Loucy (cell line): ENCODE measurements at regions not wholly inside any gene's neighbourhood (a gene's known extent, or its start where the extent isn't known, plus 50 kb on each side); places are given as distances from the start of the nearest gene placed in this dataset.
"Not testable (repeated sequence)": the region's sequence is repeated elsewhere in the genome, so short reads cannot be mapped to it uniquely, and the experiment has no call there.

ENCODE experiments used
- H2AFZ ChIP-seq: fragments of 200-600 bp; sonication (generic); 2 replicates; pipeline ENCODE4 v1.6.0; 2016; ENCODE audit warnings: antibody characterized with exemption, mild to moderate bottlenecking, low read length, moderate library complexity
- H3F3A ChIP-seq: fragments of 200-600 bp; 2 replicates; pipeline ENCODE4 v1.6.0; 2016; ENCODE audit warnings: antibody characterized with exemption, low read depth, mild to moderate bottlenecking
- H3K27me3 ChIP-seq: fragments of 200-600 bp; sonication (generic); 2 replicates; pipeline ENCODE4 v1.6.1; 2014; ENCODE audit warnings: low read length, mild to moderate bottlenecking; ENCODE audit not compliant: insufficient read depth, poor library complexity, severe bottlenecking
- H3K36me3 ChIP-seq: fragments of 200-600 bp; sonication (generic); 2 replicates; pipeline ENCODE4 v1.6.1; 2016; ENCODE audit warnings: low read length; ENCODE audit not compliant: insufficient read depth
- H3K4me1 ChIP-seq: fragments of 200-600 bp; sonication (generic); 2 replicates; pipeline ENCODE4 v1.5.1; 2014; ENCODE audit warnings: low read length, mild to moderate bottlenecking; ENCODE audit not compliant: insufficient read depth, poor library complexity, severe bottlenecking
- H3K4me2 ChIP-seq: fragments of 200-600 bp; sonication (generic); 2 replicates; pipeline ENCODE4 v1.6.0; 2014; ENCODE audit warnings: antibody characterized with exemption, low read length, low read depth, mild to moderate bottlenecking; ENCODE audit not compliant: poor library complexity, severe bottlenecking
- H3K4me3 ChIP-seq: fragments of 200-600 bp; sonication (generic); 2 replicates; pipeline ENCODE4 v1.5.1; 2014; ENCODE audit warnings: low read length, mild to moderate bottlenecking, mixed read lengths; ENCODE audit not compliant: poor library complexity, severe bottlenecking
- H3K79me2 ChIP-seq: fragments of 200-600 bp; sonication (generic); 2 replicates; pipeline ENCODE4 v1.6.1; 2014; ENCODE audit warnings: low read length; ENCODE audit not compliant: insufficient read depth
- H3K9ac ChIP-seq: fragments of 200-600 bp; sonication (generic); 2 replicates; pipeline ENCODE4 v1.6.0; 2014; ENCODE audit warnings: mild to moderate bottlenecking, low read depth, low read length, moderate library complexity; ENCODE audit not compliant: poor library complexity, severe bottlenecking
- H3K9me2 ChIP-seq: fragments of 200-600 bp; sonication (generic); replicated peaks from 2 replicates; pipeline ENCODE4 v1.6.1; 2016; ENCODE audit warnings: low read depth, low read length, mixed read lengths
- H3K9me3 ChIP-seq: fragments of 200-600 bp; sonication (generic); 2 replicates; pipeline ENCODE4 v1.6.1; 2014; ENCODE audit warnings: mild to moderate bottlenecking, antibody characterized with exemption, low read length, low read depth; ENCODE audit not compliant: insufficient read depth
- H4K20me1 ChIP-seq: fragments of 200-600 bp; sonication (generic); 2 replicates; pipeline ENCODE4 v1.6.0; 2014; ENCODE audit warnings: antibody characterized with exemption, low read length, mild to moderate bottlenecking; ENCODE audit not compliant: insufficient read depth, poor library complexity, severe bottlenecking
- EZH2phosphoT487 ChIP-seq: fragments of 200-600 bp; IDR thresholded peaks from 2 replicates; pipeline ENCODE4 v1.6.1; 2018; ENCODE audit warnings: antibody characterized with exemption, mild to moderate bottlenecking, moderate library complexity, borderline replicate concordance
- TF ChIP-seq, protein P1 (sequence below): fragments of 200-600 bp; sonication (generic); conservative IDR thresholded peaks from 2 replicates; pipeline ENCODE4 v1.5.1; 2014; ENCODE audit warnings: mild to moderate bottlenecking, antibody characterized with exemption, low read length

- no peak overlapping the region for H3K4me3 ChIP-seq
Measured at GRCh38 chr7:359226-359765, 69.3 kb downstream of the FOXL3 start.

GRCh38 chr7:359766-360361 lies 69.9 kb downstream of the FOXL3 start:
- H3K27me3 ChIP-seq, result no peaks in the 10 kb centered on the region
- no peaks in the 10 kb centered on the region; the same call in 1 of the 2 replicates for H3K9me3 ChIP-seq
- no peaks in the 10 kb centered on the region for H4K20me1 ChIP-seq
- no peak overlapping the region for H3K9ac ChIP-seq
- H2AFZ ChIP-seq, result no peak overlapping the region
- no peak overlapping the region for H3K4me3 ChIP-seq
- H3K4me2 ChIP-seq, result no peak overlapping the region
- H3K36me3 ChIP-seq, result no peaks in the 10 kb centered on the region
- no peak for TF ChIP-seq EZH2phosphoT487
- TF ChIP-seq, protein P1, sequence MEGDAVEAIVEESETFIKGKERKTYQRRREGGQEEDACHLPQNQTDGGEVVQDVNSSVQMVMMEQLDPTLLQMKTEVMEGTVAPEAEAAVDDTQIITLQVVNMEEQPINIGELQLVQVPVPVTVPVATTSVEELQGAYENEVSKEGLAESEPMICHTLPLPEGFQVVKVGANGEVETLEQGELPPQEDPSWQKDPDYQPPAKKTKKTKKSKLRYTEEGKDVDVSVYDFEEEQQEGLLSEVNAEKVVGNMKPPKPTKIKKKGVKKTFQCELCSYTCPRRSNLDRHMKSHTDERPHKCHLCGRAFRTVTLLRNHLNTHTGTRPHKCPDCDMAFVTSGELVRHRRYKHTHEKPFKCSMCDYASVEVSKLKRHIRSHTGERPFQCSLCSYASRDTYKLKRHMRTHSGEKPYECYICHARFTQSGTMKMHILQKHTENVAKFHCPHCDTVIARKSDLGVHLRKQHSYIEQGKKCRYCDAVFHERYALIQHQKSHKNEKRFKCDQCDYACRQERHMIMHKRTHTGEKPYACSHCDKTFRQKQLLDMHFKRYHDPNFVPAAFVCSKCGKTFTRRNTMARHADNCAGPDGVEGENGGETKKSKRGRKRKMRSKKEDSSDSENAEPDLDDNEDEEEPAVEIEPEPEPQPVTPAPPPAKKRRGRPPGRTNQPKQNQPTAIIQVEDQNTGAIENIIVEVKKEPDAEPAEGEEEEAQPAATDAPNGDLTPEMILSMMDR, result no peak
- peaks cover 31% of the 10 kb centered on the region for H3K4me1 ChIP-seq
- no peaks in the 10 kb centered on the region for H3K9me2 ChIP-seq
- no peaks in the 10 kb centered on the region for H3K79me2 ChIP-seq
- H3F3A ChIP-seq, result peaks cover 4% of the 10 kb centered on the region; the same call in 1 of the 2 replicates

More at GRCh38 chr7:359226-359765, 69.3 kb downstream of the FOXL3 start:
- H3K9ac ChIP-seq, result no peak overlapping the region
- H3K27me3 ChIP-seq, result no peaks in the 10 kb centered on the region
- no peaks in the 10 kb centered on the region for H4K20me1 ChIP-seq
- no peaks in the 10 kb centered on the region for H3K79me2 ChIP-seq
- no peak overlapping the region for H3K4me2 ChIP-seq
- TF ChIP-seq, protein P1, result no peak
- H3K4me1 ChIP-seq, result peaks cover 26% of the 10 kb centered on the region
- no peaks in the 10 kb centered on the region for H3K36me3 ChIP-seq
- peaks cover 4% of the 10 kb centered on the region; the same call in 1 of the 2 replicates for H3F3A ChIP-seq
- H3K9me2 ChIP-seq, result no peaks in the 10 kb centered on the region
- H2AFZ ChIP-seq, result no peak overlapping the region
- no peaks in the 10 kb centered on the region; the same call in 1 of the 2 replicates for H3K9me3 ChIP-seq

- Histone ChIP-seq H3K36me3 (no peaks in the 10 kb centered on the region), H3K4me3 (no peak overlapping the region), H3K4me2 (no peak overlapping the region), H3K9me2 (no peaks in the 10 kb centered on the region), H3K79me2 (no peaks in the 10 kb centered on the region), H3K9ac (no peak overlapping the region), H3K27me3 (no peaks in the 10 kb centered on the region), H3K9me3 (no peaks in the 10 kb centered on the region; the same call in 1 of the 2 replicates), H3K4me1 (peaks cover 35% of the 10 kb centered on the region), H4K20me1 (no peaks in the 10 kb centered on the region), H2AFZ (no peak overlapping the region), H3F3A (peaks cover 4% of the 10 kb centered on the region; the same call in 1 of the 2 replicates)
- no peak for TF ChIP-seq EZH2phosphoT487
- TF ChIP-seq, protein P1, result no peak
Measured at GRCh38 chr7:360454-361100, 70.6 kb downstream of the FOXL3 start.

DNA sequence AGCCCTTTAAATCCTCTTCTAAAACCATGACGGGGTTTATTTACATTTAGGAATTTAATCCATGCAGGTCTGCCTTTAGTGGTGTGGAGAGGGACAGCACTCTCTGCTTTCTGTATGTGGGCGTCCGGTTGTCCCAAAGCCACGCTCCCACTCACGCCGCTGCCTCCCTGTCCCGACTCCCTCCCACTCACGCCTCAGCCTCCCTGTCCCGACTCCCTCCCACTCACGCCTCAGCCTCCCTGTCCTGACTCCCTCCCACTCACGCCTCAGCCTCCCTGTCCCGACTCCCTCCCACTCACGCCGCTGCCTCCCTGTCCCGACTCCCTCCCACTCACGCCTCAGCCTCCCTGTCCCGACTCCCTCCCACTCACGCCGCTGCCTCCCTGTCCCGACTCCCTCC lies 71.2 kb downstream of the FOXL3 start:
- H3K9me3 ChIP-seq, result not testable (repeated sequence)

More for the DNA sequence above, 71.2 kb downstream of the FOXL3 start:
- H3K79me2 ChIP-seq, H3K9me2 ChIP-seq, H3K9ac ChIP-seq, H3K27me3 ChIP-seq, H3K36me3 ChIP-seq, H3K4me3 ChIP-seq, H3F3A ChIP-seq, H2AFZ ChIP-seq, H4K20me1 ChIP-seq, H3K4me2 ChIP-seq: not testable (repeated sequence)
- peaks cover 41% of the 10 kb centered on the region for H3K4me1 ChIP-seq
